Activated CD4-positive, alpha-beta T cell treated with anti-CD3 and anti-CD28 coated beads, Interleukin-2, amount 10 ng/mL, durations not matched to agents 24 days and 14 days (primary cell): ENCODE measurements at regions not wholly inside any gene's neighbourhood (a gene's known extent, or its start where the extent isn't known, plus 50 kb on each side); places are given as distances from the start of the nearest gene placed in this dataset.
"Not testable (repeated sequence)": the region's sequence is repeated elsewhere in the genome, so short reads cannot be mapped to it uniquely, and the experiment has no call there.

Source experiments
- DNase-seq: peaks from one replicate; pipeline ENCODE4 v3.0.0; 2022
- H3K27ac Mint-ChIP-seq: one replicate; pipeline ENCODE4 v1.8.0; 2022; ENCODE audit warnings: mild to moderate bottlenecking, mixed read lengths
- H3K27me3 Mint-ChIP-seq: one replicate; pipeline ENCODE4 v1.8.0; 2022; ENCODE audit warnings: mixed read lengths
- H3K36me3 Mint-ChIP-seq: one replicate; pipeline ENCODE4 v1.8.0; 2022; ENCODE audit warnings: low read depth, mild to moderate bottlenecking, mixed read lengths
- H3K4me1 Mint-ChIP-seq: one replicate; pipeline ENCODE4 v1.8.0; 2021; ENCODE audit warnings: mixed read lengths
- H3K4me3 Mint-ChIP-seq: one replicate; pipeline ENCODE4 v1.8.0; 2022; ENCODE audit warnings: mild to moderate bottlenecking, moderate library complexity, mixed read lengths
- H3K9me3 Mint-ChIP-seq: one replicate; pipeline ENCODE4 v1.8.0; 2021; ENCODE audit warnings: mixed read lengths
- intact Hi-C: fragments of 100-400 bp; cut with micrococcal nuclease; formaldehyde crosslinking; loops from one replicate; pipeline ENCODE4 v1.15.1; 2023

DNA sequence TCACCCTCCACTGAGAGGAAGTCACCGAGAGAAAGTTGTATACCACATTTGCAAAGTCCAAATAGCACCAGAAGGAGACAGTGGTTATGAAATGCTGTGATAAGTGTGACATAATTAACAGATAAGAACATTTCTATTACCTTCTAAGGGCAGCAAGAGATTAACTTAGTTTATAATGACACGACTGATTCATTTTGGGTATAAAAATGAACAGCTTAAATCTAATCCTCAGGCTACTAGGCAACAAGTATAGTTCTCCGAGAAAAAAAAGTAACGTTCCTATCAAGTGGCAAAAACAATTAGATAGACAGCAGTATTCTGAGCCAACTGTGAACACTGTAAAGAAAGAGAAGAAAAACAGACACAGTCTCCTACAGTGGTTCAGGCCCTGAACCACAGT, 431.2 kb upstream of the GRAMD2B start:
- intact Hi-C loops = no loop called here
- DNase-seq = no peak
- H3K36me3 Mint-ChIP-seq = no peaks in the 10 kb centered on the region
- no peak overlapping the region for H3K4me3 Mint-ChIP-seq
- H3K4me1 Mint-ChIP-seq = no peaks in the 10 kb centered on the region
- H3K27me3 Mint-ChIP-seq = no peaks in the 10 kb centered on the region
- H3K27ac Mint-ChIP-seq = no peak overlapping the region
- H3K9me3 Mint-ChIP-seq = no peaks in the 10 kb centered on the region

DNA sequence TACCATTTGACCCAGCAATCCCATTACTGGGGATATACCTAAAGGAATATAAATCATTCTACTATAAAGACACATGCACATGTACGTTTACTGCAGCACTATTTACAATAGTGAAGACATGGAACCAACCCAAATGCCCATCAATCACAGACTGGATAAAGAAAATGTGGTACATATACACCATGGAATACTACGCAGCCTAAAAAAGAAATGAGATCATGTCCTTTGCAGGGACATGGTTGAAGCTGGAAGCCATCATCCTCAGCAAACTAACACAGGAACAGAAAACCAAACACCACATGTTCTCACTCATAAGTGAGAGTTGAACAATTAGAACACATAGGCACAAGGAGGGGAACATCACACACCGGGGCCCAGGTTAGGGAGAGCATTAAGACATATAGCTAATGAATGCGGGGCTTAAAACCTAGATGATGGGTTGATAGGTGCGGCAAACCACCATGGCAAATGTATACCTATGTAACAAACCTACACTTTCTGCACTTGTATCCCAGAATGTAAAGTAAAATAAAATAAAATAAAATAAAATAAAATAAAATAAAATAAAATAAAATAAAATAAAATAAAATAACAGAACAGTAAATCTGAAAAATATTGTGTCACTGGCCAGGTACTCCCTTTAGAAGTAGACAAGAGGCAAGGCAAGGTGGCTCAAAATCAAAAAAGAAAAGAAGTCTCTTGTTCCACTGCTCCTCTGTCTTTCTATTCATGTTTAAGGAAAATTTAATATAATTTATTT, 423.8 kb upstream of the GRAMD2B start:
- intact Hi-C loops = not testable (repeated sequence)

GRCh38 chr5:126000507-126000906, 422.7 kb upstream of the GRAMD2B start:
- H3K36me3 Mint-ChIP-seq = no peaks in the 10 kb centered on the region

More for the DNA sequence above, 423.8 kb upstream of the GRAMD2B start:
- H3K27me3 Mint-ChIP-seq, H3K9me3 Mint-ChIP-seq, DNase-seq, H3K4me3 Mint-ChIP-seq, H3K36me3 Mint-ChIP-seq, H3K4me1 Mint-ChIP-seq, H3K27ac Mint-ChIP-seq: not testable (repeated sequence)

GRCh38 chr5:126002222-126002897, 420.8 kb upstream of the GRAMD2B start:
- Mint-ChIP-seq H3K27ac (no peak overlapping the region), H3K4me1 (no peaks in the 10 kb centered on the region), H3K27me3 (no peaks in the 10 kb centered on the region), H3K4me3 (no peak overlapping the region), H3K36me3 (no peaks in the 10 kb centered on the region), H3K9me3 (no peaks in the 10 kb centered on the region)
- no peak for DNase-seq
- intact Hi-C loops = no loop called here

More at GRCh38 chr5:126000507-126000906, 422.7 kb upstream of the GRAMD2B start:
- no peak overlapping the region for H3K4me3 Mint-ChIP-seq
- H3K9me3 Mint-ChIP-seq = no peaks in the 10 kb centered on the region
- no peaks in the 10 kb centered on the region for H3K27me3 Mint-ChIP-seq
- no peak for DNase-seq
- H3K27ac Mint-ChIP-seq = no peak overlapping the region
- H3K4me1 Mint-ChIP-seq = no peaks in the 10 kb centered on the region
- intact Hi-C loops = no loop called here

GRCh38 chr5:126003309-126003708, 419.9 kb upstream of the GRAMD2B start:
- Mint-ChIP-seq H3K9me3 (no peaks in the 10 kb centered on the region), H3K27ac (no peak overlapping the region), H3K4me3 (no peak overlapping the region), H3K27me3 (no peaks in the 10 kb centered on the region), H3K36me3 (no peaks in the 10 kb centered on the region), H3K4me1 (no peaks in the 10 kb centered on the region)
- DNase-seq = no peak
- intact Hi-C loops = no loop called here

GRCh38 chr5:126004636-126005035, 418.6 kb upstream of the GRAMD2B start:
- no peak overlapping the region for H3K27ac Mint-ChIP-seq
- H3K36me3 Mint-ChIP-seq = no peaks in the 10 kb centered on the region
- H3K4me1 Mint-ChIP-seq = no peaks in the 10 kb centered on the region
- H3K27me3 Mint-ChIP-seq = no peaks in the 10 kb centered on the region
- no peak for DNase-seq
- H3K4me3 Mint-ChIP-seq = no peak overlapping the region
- intact Hi-C loops = no loop called here
- H3K9me3 Mint-ChIP-seq = no peaks in the 10 kb centered on the region

DNA sequence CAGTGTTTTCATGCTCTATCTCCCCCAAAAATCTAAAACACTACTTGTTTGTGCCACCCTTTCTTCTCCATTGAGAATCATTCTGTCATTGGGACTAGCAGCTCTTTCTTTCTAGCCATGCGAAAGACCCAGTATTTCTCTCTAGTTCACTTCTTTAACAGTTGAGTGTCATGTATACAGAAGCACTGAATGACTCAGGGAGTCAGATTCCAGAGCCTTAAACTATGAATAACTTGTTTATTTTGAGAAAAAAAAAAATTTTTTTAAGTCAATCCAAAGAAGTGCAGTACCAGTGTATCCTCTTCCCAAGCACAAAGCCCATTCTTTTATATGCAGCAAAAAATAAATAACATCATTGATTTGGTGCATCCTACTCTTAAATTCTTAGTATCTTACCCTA, 415.4 kb upstream of the GRAMD2B start:
- Mint-ChIP-seq H3K4me3 (no peak overlapping the region), H3K36me3 (no peaks in the 10 kb centered on the region)

GRCh38 chr5:126009566-126009965, 413.6 kb upstream of the GRAMD2B start:
- Mint-ChIP-seq H3K4me3 (no peak overlapping the region), H3K36me3 (no peaks in the 10 kb centered on the region), H3K9me3 (no peaks in the 10 kb centered on the region), H3K27me3 (no peaks in the 10 kb centered on the region), H3K27ac (no peak overlapping the region), H3K4me1 (no peaks in the 10 kb centered on the region)
- intact Hi-C loops = no loop called here
- DNase-seq = no peak

More for the DNA sequence above, 415.4 kb upstream of the GRAMD2B start:
- intact Hi-C loops = no loop called here
- Mint-ChIP-seq H3K9me3 (no peaks in the 10 kb centered on the region), H3K27me3 (no peaks in the 10 kb centered on the region), H3K27ac (no peak overlapping the region), H3K4me1 (no peaks in the 10 kb centered on the region)
- no peak for DNase-seq

DNA sequence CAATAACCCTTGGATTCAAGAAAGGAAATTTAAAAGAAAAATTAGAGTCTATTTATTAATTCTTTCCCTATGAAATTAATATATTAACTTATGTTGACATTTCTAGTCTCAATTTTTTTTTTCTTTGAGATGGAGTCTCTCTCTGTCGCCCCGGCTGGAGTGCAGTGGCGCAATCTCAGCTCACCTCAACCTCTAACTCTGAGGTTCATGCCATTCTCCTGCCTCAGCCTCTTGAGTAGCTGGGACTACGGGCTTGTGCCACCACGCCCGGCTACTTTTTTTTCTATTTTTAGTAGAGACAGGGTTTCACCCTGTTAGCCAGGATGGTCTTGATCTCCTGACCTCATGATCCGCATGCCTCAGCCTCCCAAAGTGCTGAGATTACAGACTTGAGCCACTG, 411.7 kb upstream of the GRAMD2B start:
- H3K4me1 Mint-ChIP-seq, H3K4me3 Mint-ChIP-seq, intact Hi-C loops, DNase-seq, H3K27ac Mint-ChIP-seq, H3K36me3 Mint-ChIP-seq, H3K9me3 Mint-ChIP-seq, H3K27me3 Mint-ChIP-seq: not testable (repeated sequence)

- intact Hi-C loops = no loop called here
- Mint-ChIP-seq H3K27ac (no peak overlapping the region), H3K4me3 (no peak overlapping the region), H3K27me3 (no peaks in the 10 kb centered on the region), H3K9me3 (no peaks in the 10 kb centered on the region), H3K36me3 (no peaks in the 10 kb centered on the region), H3K4me1 (no peaks in the 10 kb centered on the region)
- no peak for DNase-seq
These were observed 408.5 kb upstream of the GRAMD2B start for GRCh38 chr5:126014676-126015075.

- H3K27ac Mint-ChIP-seq = no peak overlapping the region
- no peaks in the 10 kb centered on the region for H3K9me3 Mint-ChIP-seq
- no peak for DNase-seq
- no peaks in the 10 kb centered on the region for H3K36me3 Mint-ChIP-seq
- H3K4me1 Mint-ChIP-seq = no peaks in the 10 kb centered on the region
- H3K27me3 Mint-ChIP-seq = no peaks in the 10 kb centered on the region
- intact Hi-C loops = no loop called here
- H3K4me3 Mint-ChIP-seq = no peak overlapping the region
These were observed 407.7 kb upstream of the GRAMD2B start for GRCh38 chr5:126015235-126016181.

GRCh38 chr5:126016256-126016655, 407.0 kb upstream of the GRAMD2B start:
- H3K27me3 Mint-ChIP-seq = no peaks in the 10 kb centered on the region
- DNase-seq = no peak
- no peaks in the 10 kb centered on the region for H3K9me3 Mint-ChIP-seq
- no peaks in the 10 kb centered on the region for H3K4me1 Mint-ChIP-seq
- intact Hi-C loops = no loop called here
- H3K4me3 Mint-ChIP-seq = no peak overlapping the region
- no peaks in the 10 kb centered on the region for H3K36me3 Mint-ChIP-seq
- H3K27ac Mint-ChIP-seq = no peak overlapping the region

DNA sequence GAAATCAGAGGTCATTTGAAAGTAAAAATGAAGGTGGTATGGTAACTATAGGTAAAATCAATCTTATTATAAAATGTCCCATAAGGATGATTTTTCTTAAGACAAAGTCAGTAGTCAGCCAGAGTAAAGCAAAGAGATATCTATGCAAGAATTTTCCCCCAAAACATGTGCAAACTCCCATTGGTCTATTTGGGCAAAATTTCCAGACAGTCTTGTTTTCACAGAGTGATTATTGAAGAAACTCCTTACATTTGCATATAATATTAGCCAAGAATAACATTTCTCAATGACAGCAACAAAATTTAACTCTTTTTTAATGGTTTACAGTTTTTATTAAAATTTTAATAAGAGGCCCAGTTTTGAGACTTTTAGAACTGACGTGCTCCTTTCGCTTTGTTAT, 406.1 kb upstream of the GRAMD2B start:
- Mint-ChIP-seq H3K27ac (no peak overlapping the region), H3K36me3 (no peaks in the 10 kb centered on the region), H3K4me1 (no peaks in the 10 kb centered on the region), H3K9me3 (no peaks in the 10 kb centered on the region), H3K27me3 (no peaks in the 10 kb centered on the region), H3K4me3 (no peak overlapping the region)
- DNase-seq = no peak
- intact Hi-C loops = no loop called here

- H3K9me3 Mint-ChIP-seq = no peaks in the 10 kb centered on the region
- no peaks in the 10 kb centered on the region for H3K4me1 Mint-ChIP-seq
- no peak overlapping the region for H3K4me3 Mint-ChIP-seq
- H3K27ac Mint-ChIP-seq = no peak overlapping the region
- no peaks in the 10 kb centered on the region for H3K27me3 Mint-ChIP-seq
- H3K36me3 Mint-ChIP-seq = no peaks in the 10 kb centered on the region
- intact Hi-C loops = no loop called here
- DNase-seq = no peak
These were observed 402.4 kb upstream of the GRAMD2B start for GRCh38 chr5:126020770-126021169.
